GM12878 (cell line): ENCODE measurements at regions not wholly inside any gene's neighbourhood (a gene's known extent, or its start where the extent isn't known, plus 50 kb on each side); places are given as distances from the start of the nearest gene placed in this dataset.

Experiments
- ATAC-seq: fragments of 200-7000 bp; cut with Tn5 transposase; 3 replicates; pipeline ENCODE4 v1.9.1; 2020; ENCODE audit warnings: mild to moderate bottlenecking, moderate library complexity
- BruUV-seq: library from RNA; stranded (reverse); fragments of 400-500 nt; replicated peaks from 2 replicates; lab custom pipeline; 2021; lab: Mats Ljungman, UMichigan
- CTCF ChIA-PET: fragments of 300-600 bp; sonication (Branson Sonifier 250); formaldehyde crosslinking; extraction: SDS; loops from one replicate; lab custom pipeline; 2021; ENCODE audit warnings: inconsistent platforms; lab: Yijun Ruan, JAX
- POLR2A ChIA-PET: fragments of 350-600 bp; formaldehyde crosslinking; extraction: SDS; loops from one replicate; lab custom pipeline; 2021; ENCODE audit warnings: inconsistent platforms; lab: Charles Lee
- RAD21 ChIA-PET: fragments of 300-600 bp; sonication (Branson Sonifier 250); formaldehyde crosslinking; loops from one replicate; lab custom pipeline; 2023; ENCODE audit warnings: antibody characterized with exemption; ENCODE audit not compliant: unreplicated experiment; lab: Charles Lee
- SMC1A ChIA-PET: fragments of 300-600 bp; sonication (Branson Sonifier 250); formaldehyde crosslinking; loops from one replicate; lab custom pipeline; 2023; ENCODE audit not compliant: unreplicated experiment, uncharacterized antibody; lab: Charles Lee
- DNase-seq: peaks from one replicate; pipeline ENCODE4 v3.0.0-alpha.2; 2011; ENCODE audit warnings: low read depth, low spot score
- FAIRE-seq: peaks from 3 replicates; lab custom pipeline; 2011; peaks lifted over from hg19 to GRCh38; lab: Jason Lieb, UNC
- H2AFZ ChIP-seq: 2 replicates; pipeline ENCODE4 v1.6.0; 2011; ENCODE audit warnings: low read depth, low read length, control low read depth; ENCODE audit not compliant: control insufficient read depth
- H3K27ac ChIP-seq: 2 replicates; pipeline ENCODE4 v1.5.1; 2011; ENCODE audit warnings: control low read depth; ENCODE audit not compliant: control insufficient read depth, insufficient read depth
- H3K27me3 ChIP-seq, 2 experiments: replicated peaks in 1 of 2; 2 replicates each; pipeline versions ENCODE4 v1.6.0 to v1.6.1; 2011; ENCODE audit warnings: low read length in 1 of 2; ENCODE audit not compliant: control insufficient read depth in 2 of 2, insufficient read depth in 2 of 2
- H3K36me3 ChIP-seq, 2 experiments: 2 replicates each; pipeline ENCODE4 v1.5.1; 2011; ENCODE audit warnings: low read length in 1 of 2; ENCODE audit not compliant: control insufficient read depth in 2 of 2, insufficient read depth in 2 of 2
- H3K4me1 ChIP-seq: 2 replicates; pipeline ENCODE4 v1.6.1; 2011; ENCODE audit warnings: mild to moderate bottlenecking, low read length, moderate library complexity, mixed read lengths; ENCODE audit not compliant: control insufficient read depth, insufficient read depth
- H3K4me2 ChIP-seq: 2 replicates; pipeline ENCODE4 v1.6.0; 2011; ENCODE audit warnings: control low read depth; ENCODE audit not compliant: control insufficient read depth, insufficient read depth
- H3K4me3 ChIP-seq: fragments of 200-600 bp; sonication (generic); 2 replicates; pipeline ENCODE4 v1.5.1; 2016
- H3K79me2 ChIP-seq: 2 replicates; pipeline ENCODE4 v1.6.0; 2011; ENCODE audit warnings: low read length; ENCODE audit not compliant: control insufficient read depth, insufficient read depth
- H3K9ac ChIP-seq: 2 replicates; pipeline ENCODE4 v1.8.0; 2011; ENCODE audit warnings: low read length, control low read depth, mixed read lengths; ENCODE audit not compliant: control insufficient read depth, insufficient read depth
- H3K9me3 ChIP-seq: replicated peaks from 3 replicates; pipeline ENCODE4 v1.5.1; 2011; ENCODE audit warnings: mild to moderate bottlenecking, low read length; ENCODE audit not compliant: control insufficient read depth, insufficient read depth
- H4K20me1 ChIP-seq: 2 replicates; pipeline ENCODE4 v1.6.0; 2011; ENCODE audit not compliant: control insufficient read depth, insufficient read depth
- BRCA1 ChIP-seq: IDR thresholded peaks from 2 replicates; pipeline ENCODE4 v1.6.1; 2011; ENCODE audit warnings: low read depth, low read length, improper control_type of control experiment
- CBX5 ChIP-seq: sonication (generic); IDR thresholded peaks from 2 replicates; pipeline ENCODE4 v1.6.1; 2016; ENCODE audit warnings: low read depth, moderate library complexity, mild to moderate bottlenecking, inconsistent platforms
- JUND ChIP-seq: IDR thresholded peaks from 2 replicates; pipeline ENCODE4 v1.6.1; 2012; ENCODE audit warnings: low read depth, mild to moderate bottlenecking, low read length, improper control_type of control experiment, moderate library complexity
- MYB ChIP-seq: fragments of 150-350 bp; IDR thresholded peaks from 2 replicates; pipeline ENCODE4 v1.6.1; 2014; ENCODE audit warnings: mild to moderate bottlenecking, low read depth, low read length, borderline replicate concordance
- RAD21 ChIP-seq: IDR thresholded peaks from 2 replicates; pipeline ENCODE4 v1.6.1; 2011; ENCODE audit warnings: mild to moderate bottlenecking, low read depth, low read length, moderate library complexity; ENCODE audit not compliant: insufficient read depth
- SPI1 ChIP-seq: IDR thresholded peaks from 2 replicates; pipeline ENCODE4 v1.6.1; 2011; ENCODE audit warnings: low read depth, mild to moderate bottlenecking, low read length, moderate library complexity, borderline replicate concordance; ENCODE audit not compliant: insufficient read depth
- SREBF1 ChIP-seq: IDR thresholded peaks from 2 replicates; pipeline ENCODE4 v1.6.1; 2012; ENCODE audit warnings: mild to moderate bottlenecking, low read length
- SREBF2 ChIP-seq: IDR thresholded peaks from 2 replicates; pipeline ENCODE4 v1.6.1; 2012; ENCODE audit warnings: mild to moderate bottlenecking, low read length
- STAT1 ChIP-seq: fragments of 450-650 bp; conservative IDR thresholded peaks from 2 replicates; pipeline ENCODE4 v1.6.1; 2014; ENCODE audit warnings: antibody characterized with exemption, mild to moderate bottlenecking
- ZBTB33 ChIP-seq: fragments of 450-650 bp; IDR thresholded peaks from 2 replicates; pipeline ENCODE4 v1.6.1; 2017; ENCODE audit warnings: mild to moderate bottlenecking
- ZNF274 ChIP-seq: IDR thresholded peaks from one replicate; pipeline ENCODE4 v1.8.0; 2011; ENCODE audit not compliant: insufficient read length, insufficient read depth
- ZNF592 ChIP-seq: fragments of 450-650 bp; IDR thresholded peaks from 2 replicates; pipeline ENCODE4 v1.6.1; 2017; ENCODE audit warnings: mild to moderate bottlenecking, moderate library complexity
- WGBS: methylation state at CpG from one replicate; pipeline ENCODE4 v1.1.6; 2016; ENCODE audit warnings: low lambda C conversion rate; ENCODE audit not compliant: insufficient replicate concordance, insufficient coverage; ENCODE audit errors: missing lambda C conversion rate; 5-methylcytosine and 5-hydroxymethylcytosine counted together
- in situ Hi-C: fragments of 300-500 bp; cut with MboI; formaldehyde crosslinking; loops from 9 replicates; pipeline ENCODE4 v1.14.3; 2018; ENCODE audit warnings: mixed read lengths
- intact Hi-C: fragments of 100-400 bp; cut with micrococcal nuclease; formaldehyde crosslinking; loops from one replicate; pipeline ENCODE4 v1.14.2; 2022; ENCODE audit not compliant: unreplicated experiment
- TF ChIP-seq, protein P1 (sequence below): fragments of 450-650 bp; IDR thresholded peaks from 2 replicates; pipeline ENCODE4 v1.6.1; 2016; ENCODE audit warnings: mild to moderate bottlenecking
- TF ChIP-seq, protein P2 (sequence below): fragments of 450-650 bp; IDR thresholded peaks from 2 replicates; pipeline ENCODE4 v1.6.1; 2017; ENCODE audit warnings: mild to moderate bottlenecking, moderate library complexity

DNA sequence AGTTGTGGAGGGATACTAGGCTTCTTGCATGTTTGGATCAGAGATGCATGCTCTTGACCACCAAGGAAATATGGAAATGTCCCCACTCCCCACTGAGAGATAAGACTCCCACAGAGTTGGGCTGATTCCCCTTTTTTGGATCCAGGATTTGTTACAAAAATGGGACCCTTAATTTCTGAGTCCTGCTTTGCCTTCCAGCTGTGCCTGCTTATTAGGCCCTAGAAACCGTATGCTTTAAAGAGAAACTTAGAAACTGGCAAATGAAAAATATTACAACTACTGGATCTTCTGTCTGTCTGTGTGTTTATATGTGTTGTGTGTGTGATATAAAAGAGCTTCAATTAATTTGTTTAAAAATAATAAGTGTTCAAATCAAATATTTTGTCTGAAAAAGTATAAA lies 817.6 kb upstream of the CITED2 start:
- no peak overlapping the region for H2AFZ ChIP-seq
- no peaks in the 10 kb centered on the region for H4K20me1 ChIP-seq
- ChIA-PET RAD21 (no interaction called here), SMC1A (interaction anchor here (0.7 to 1.8 kb wide), 2 partner anchors 9 to 492 kb away, joined by 3 to 8 read pairs; no protein-coding TSS in a partner anchor), POLR2A (no interaction called here), CTCF (interaction anchor here (1.1 kb wide), 1 partner anchor 34 kb away, joined by 3 read pairs; no protein-coding TSS in a partner anchor)
- no peaks in the 10 kb centered on the region for H3K4me1 ChIP-seq
- no peaks in the 10 kb centered on the region for H3K36me3 ChIP-seq
- no TSS peak for BruUV-seq
- in situ Hi-C loops: no loop called here
- H3K79me2 ChIP-seq: no peaks in the 10 kb centered on the region
- intact Hi-C loops: no loop called here
- H3K9me3 ChIP-seq: no peaks in the 10 kb centered on the region
- ATAC-seq (no peak), FAIRE-seq (no peak), DNase-seq (no peak)
- 71% methylated on average over 1 of the region's 1 CpG for WGBS
- H3K4me2 ChIP-seq: no peak overlapping the region
- H3K27ac ChIP-seq: no peak overlapping the region
- no peaks in the 10 kb centered on the region for H3K27me3 ChIP-seq
- no peak overlapping the region for H3K4me3 ChIP-seq
- H3K9ac ChIP-seq: no peak overlapping the region
- TF ChIP-seq JUND: no peak
- no peak for TF ChIP-seq CBX5
- TF ChIP-seq, protein P1, sequence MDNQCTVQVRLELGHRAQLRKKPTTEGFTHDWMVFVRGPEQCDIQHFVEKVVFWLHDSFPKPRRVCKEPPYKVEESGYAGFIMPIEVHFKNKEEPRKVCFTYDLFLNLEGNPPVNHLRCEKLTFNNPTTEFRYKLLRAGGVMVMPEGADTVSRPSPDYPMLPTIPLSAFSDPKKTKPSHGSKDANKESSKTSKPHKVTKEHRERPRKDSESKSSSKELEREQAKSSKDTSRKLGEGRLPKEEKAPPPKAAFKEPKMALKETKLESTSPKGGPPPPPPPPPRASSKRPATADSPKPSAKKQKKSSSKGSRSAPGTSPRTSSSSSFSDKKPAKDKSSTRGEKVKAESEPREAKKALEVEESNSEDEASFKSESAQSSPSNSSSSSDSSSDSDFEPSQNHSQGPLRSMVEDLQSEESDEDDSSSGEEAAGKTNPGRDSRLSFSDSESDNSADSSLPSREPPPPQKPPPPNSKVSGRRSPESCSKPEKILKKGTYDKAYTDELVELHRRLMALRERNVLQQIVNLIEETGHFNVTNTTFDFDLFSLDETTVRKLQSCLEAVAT: no peak
- TF ChIP-seq RAD21: no peak
- no peak for TF ChIP-seq SREBF2
- no peak for TF ChIP-seq ZBTB33
- TF ChIP-seq, protein P2, sequence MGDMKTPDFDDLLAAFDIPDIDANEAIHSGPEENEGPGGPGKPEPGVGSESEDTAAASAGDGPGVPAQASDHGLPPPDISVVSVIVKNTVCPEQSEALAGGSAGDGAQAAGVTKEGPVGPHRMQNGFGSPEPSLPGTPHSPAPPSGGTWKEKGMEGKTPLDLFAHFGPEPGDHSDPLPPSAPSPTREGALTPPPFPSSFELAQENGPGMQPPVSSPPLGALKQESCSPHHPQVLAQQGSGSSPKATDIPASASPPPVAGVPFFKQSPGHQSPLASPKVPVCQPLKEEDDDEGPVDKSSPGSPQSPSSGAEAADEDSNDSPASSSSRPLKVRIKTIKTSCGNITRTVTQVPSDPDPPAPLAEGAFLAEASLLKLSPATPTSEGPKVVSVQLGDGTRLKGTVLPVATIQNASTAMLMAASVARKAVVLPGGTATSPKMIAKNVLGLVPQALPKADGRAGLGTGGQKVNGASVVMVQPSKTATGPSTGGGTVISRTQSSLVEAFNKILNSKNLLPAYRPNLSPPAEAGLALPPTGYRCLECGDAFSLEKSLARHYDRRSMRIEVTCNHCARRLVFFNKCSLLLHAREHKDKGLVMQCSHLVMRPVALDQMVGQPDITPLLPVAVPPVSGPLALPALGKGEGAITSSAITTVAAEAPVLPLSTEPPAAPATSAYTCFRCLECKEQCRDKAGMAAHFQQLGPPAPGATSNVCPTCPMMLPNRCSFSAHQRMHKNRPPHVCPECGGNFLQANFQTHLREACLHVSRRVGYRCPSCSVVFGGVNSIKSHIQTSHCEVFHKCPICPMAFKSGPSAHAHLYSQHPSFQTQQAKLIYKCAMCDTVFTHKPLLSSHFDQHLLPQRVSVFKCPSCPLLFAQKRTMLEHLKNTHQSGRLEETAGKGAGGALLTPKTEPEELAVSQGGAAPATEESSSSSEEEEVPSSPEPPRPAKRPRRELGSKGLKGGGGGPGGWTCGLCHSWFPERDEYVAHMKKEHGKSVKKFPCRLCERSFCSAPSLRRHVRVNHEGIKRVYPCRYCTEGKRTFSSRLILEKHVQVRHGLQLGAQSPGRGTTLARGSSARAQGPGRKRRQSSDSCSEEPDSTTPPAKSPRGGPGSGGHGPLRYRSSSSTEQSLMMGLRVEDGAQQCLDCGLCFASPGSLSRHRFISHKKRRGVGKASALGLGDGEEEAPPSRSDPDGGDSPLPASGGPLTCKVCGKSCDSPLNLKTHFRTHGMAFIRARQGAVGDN: no peak
- TF ChIP-seq STAT1: no peak
- no peak for TF ChIP-seq ZNF592
- no peak for TF ChIP-seq SREBF1
- no peak for TF ChIP-seq BRCA1
- no peak for TF ChIP-seq SPI1
- no peak for TF ChIP-seq ZNF274
- TF ChIP-seq MYB: no peak
